ENCODE measurements at regions not wholly inside any gene's neighbourhood (a gene's known extent, or its start where the extent isn't known, plus 50 kb on each side); places are given as distances from the start of the nearest gene placed in this dataset.
A peak's percentile ranks its signal among the peaks of the same experiment; 100 is the strongest.

DNA sequence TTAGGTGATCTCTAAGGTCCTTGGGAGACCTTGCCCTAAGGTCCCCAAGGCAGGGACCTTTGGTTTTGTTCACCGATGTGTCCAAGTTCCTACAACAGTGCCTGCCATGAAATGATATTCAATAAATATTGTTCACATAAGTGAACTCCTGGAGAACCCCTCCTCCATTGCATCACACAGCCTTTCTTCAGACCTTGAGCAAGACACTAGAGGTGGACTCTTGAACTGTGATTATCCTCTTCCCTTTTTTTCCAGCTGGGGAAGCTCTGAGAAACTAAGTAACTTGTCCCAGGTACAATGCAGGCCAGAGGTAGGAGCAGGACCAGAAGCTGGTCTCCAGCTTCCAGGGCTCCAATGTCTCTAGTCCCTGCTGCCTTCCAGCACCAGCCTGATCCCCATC is 76.6 kb upstream of the LMO1 start:
- DNase-seq (ENCODE audit: low read depth in 2 of 2): no peak

- no peak for DNase-seq (ENCODE audit: low read depth in 2 of 2)
Measured at GRCh38 chr11:8339592-8340022, 75.9 kb upstream of the LMO1 start.

GRCh38 chr11:8338138-8338537 is 74.5 kb upstream of the LMO1 start:
- peak in 1 of 2 donors; percentile 14 for DNase-seq (ENCODE audit: low read depth in 2 of 2)

GRCh38 chr11:8337130-8337795 is 73.6 kb upstream of the LMO1 start:
- no peak for DNase-seq (ENCODE audit: low read depth in 2 of 2)

DNA sequence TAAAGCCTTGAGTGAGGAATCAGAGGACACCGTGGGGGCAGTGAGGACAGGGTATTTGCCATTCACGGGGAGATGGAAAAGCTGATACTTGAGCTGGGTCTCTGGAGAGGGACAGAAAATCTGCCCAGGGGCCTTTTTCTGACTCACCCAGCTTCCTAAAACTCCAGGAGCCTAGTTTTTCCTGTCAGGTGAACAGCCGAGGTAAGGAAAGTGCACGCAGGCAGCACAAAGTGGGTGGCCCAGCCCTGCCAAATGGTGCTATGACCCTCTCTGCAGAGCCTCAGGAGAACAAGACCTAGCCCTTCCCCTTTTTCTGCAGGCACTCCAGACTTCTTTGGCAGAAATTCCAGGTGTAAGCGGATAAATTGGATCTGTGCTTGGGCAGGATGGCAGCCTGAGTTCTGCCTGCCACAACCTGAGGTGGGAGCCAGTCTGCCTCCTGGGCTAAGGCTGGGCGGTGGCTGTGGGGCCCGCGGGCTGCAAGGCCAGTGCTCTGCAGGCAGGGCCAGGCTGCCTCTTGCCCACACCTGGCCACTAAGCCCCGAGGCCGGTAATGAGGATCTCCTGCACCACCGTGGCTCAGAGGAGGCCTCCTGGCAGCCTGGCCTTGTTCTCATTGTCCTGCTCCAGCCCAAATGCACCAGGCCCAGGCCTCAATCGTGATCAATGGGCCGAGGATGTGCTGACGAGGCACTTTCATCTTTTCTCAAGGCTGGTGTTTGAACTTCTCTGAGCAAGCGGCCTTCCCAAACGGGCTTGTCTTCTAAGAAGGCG is 72.9 kb upstream of the LMO1 start:
- DNase-seq (ENCODE audit: low read depth in 2 of 2): no peak

DNA sequence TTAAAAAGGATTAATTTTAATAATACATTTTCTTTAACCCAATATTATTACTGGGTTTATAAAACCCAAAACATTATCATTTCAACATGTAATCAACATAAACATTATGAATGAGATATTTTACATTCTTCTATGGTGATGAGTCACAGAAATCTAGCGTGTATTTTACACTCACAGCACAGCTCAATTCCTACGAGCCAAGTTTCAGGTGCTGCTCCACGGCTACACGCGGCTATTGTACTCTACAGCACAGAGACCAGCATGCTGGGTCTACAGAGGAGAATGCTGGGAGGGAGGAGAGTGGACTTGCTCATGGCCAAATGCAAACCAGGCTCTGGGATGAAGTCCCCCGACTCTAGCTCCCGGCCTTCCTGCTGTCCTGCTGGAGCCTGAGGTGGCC is 72.0 kb upstream of the LMO1 start:
- DNase-seq (ENCODE audit: low read depth in 2 of 2): no peak

DNA sequence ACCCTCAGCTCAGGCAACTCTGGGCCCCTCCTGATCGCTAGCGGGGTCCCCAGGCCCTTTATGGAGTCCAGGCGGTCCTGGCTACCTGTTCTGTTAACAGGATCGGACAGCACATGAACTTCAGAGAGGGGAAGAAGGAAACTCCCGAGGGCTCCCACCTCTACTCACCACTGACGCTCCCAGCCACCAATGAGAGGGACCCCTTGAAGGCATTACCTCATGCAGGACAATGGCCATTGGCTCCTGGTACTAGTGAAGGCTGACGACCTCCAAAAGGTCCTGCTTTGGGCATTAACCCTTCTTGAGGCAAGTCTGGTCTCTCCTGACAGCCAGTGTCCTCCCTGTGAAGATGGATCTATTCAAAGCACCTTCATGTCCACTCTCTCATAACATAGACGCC is 71.5 kb upstream of the LMO1 start:
- no peak for DNase-seq (ENCODE audit: low read depth in 2 of 2)

- no peak for DNase-seq (ENCODE audit: low read depth in 2 of 2)
Measured at GRCh38 chr11:8333811-8334401, 70.2 kb upstream of the LMO1 start.

- no peak for DNase-seq (ENCODE audit: low read depth in 2 of 2)
Measured at GRCh38 chr11:8333376-8333775, 69.7 kb upstream of the LMO1 start.

- no peak for DNase-seq (ENCODE audit: low read depth in 2 of 2)
Measured at GRCh38 chr11:8332891-8333290, 69.2 kb upstream of the LMO1 start.

DNA sequence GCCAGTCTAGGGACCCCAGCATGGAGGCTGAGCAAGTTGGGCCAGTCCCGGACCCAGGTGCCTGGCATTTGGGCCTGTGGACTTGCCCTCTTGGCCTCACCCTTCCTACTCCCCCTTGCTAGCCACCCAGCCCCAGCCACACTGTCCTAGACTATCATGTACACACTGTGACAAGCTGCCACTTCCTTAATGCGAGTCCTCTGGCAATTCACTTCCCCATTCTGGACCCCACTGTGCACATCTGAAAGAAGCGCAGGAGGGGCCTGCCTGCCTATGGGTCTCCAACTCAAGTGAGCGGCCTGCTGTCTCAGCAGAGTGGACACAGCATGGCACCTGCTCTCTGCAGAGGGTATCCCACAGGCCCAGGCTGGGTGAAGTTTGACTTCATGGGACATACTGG is 68.5 kb upstream of the LMO1 start:
- no peak for DNase-seq (ENCODE audit: low read depth in 2 of 2)

DNA sequence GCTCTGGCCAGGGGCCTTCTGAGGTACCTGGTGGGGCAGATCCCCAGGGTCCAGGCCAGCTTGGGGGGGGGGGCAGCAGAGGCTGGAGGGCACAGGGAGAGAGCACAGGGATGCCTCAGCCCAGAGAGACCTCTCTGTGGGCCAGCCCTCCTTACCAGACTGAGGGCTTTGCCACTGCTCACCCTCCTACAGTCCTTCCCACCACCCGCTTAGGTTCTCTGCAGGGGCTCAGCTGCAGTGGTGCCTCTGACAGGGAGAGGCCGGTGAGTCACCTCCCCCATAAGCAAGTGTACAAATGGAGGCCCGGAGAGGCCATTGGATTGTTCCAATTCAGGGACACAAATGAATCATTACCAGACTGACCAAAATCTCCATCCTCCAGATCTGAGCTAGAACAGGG is 68.1 kb upstream of the LMO1 start:
- no peak for DNase-seq (ENCODE audit: low read depth in 2 of 2)

DNA sequence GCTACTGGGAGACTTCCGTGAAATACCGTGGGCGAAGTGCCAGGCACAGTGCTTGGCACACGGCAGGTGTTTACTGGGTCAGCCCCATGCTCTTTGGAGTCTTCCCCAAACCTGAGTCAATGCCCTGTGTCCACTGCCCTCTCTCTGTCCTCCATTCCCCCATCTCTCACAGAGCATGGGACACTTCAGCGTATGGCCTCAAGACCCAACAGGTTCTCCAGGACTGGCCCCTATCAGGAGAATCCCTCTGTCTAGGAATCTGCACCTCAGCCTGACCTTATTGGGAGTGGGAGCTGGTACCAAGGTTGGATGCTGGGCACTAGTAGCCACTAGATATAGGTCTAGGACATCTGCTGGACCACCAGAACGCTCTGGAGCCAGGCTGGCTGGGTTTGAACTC is 67.2 kb upstream of the LMO1 start:
- DNase-seq (ENCODE audit: low read depth in 2 of 2): no peak

- no peak for DNase-seq (ENCODE audit: low read depth in 2 of 2)
Measured at GRCh38 chr11:8330404-8330803, 66.7 kb upstream of the LMO1 start.

- DNase-seq (ENCODE audit: low read depth in 2 of 2): no peak
Measured at GRCh38 chr11:8329847-8330361, 66.2 kb upstream of the LMO1 start.

- DNase-seq (ENCODE audit: low read depth in 2 of 2): no peak
Measured at GRCh38 chr11:8329336-8329735, 65.7 kb upstream of the LMO1 start.

DNA sequence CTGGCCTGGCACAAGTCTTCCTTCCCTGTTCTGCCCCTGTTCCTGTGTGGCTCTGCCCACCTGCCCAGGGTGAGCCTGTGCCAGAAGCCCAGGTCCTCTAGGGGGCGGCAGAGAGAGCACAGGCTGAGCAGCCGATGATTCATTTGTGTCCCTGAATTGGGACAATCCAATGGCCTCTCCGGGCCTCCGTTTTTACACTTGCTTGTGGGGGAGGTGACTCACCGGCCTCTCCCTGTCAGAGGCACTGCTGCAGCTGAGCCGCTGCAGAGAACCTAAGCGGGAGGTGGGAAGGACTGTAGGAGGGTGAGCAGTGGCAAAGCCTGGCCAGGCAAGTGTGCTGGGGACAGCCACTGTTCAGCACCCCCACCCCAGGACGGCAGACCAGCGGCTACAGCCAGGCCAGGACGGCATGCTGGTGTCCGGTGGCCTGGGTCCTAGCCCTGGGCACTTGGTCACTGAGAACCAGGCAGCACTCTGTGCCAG is 65.2 kb upstream of the LMO1 start:
- peak; percentile 75 to 78 for DNase-seq (ENCODE audit: low read depth in 2 of 2)

GRCh38 chr11:8328231-8328794 is 64.6 kb upstream of the LMO1 start:
- DNase-seq (ENCODE audit: low read depth in 2 of 2): no peak

DNA sequence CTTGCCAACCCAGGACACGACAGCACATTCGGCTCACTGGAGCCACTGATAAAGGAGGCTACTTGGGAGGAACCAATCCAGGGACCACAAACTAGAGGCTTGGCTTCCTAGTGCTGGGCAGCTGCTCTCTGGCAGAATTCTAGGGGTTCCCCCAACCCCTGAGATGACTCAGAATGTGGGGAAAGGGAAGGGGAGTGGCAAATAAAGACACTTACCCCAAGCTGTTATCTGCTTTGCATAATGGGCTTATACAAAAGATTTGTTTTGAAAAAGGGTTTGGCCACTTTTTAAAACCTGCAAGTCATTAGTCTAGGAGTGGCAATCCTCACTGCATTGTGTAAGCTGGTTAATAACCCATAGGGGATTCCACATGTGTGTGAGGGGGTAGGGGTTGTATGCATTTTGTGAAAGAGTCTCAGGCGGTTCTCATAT is 64.1 kb upstream of the LMO1 start:
- DNase-seq (ENCODE audit: low read depth in 2 of 2): no peak

DNA sequence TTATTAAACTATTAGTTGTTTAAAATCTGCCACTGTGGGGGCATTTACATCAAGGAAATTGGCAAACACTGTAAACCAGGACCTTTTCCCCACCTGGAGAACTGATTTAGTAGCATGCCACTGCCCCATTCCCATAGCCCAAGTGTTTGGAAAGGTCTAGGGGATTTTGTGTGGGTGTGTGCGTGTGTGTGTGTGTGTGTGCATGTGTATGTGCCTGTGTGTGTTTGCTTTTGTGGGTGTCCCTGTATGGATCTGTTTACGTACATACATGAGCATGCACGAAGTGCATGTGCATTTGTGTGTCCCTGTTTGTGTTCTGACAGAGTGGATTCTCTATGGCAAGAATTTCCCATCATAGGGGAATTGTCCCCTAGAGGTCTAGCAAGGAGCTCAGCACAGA is 62.7 kb upstream of the LMO1 start:
- DNase-seq (ENCODE audit: low read depth in 2 of 2): no peak

DNA sequence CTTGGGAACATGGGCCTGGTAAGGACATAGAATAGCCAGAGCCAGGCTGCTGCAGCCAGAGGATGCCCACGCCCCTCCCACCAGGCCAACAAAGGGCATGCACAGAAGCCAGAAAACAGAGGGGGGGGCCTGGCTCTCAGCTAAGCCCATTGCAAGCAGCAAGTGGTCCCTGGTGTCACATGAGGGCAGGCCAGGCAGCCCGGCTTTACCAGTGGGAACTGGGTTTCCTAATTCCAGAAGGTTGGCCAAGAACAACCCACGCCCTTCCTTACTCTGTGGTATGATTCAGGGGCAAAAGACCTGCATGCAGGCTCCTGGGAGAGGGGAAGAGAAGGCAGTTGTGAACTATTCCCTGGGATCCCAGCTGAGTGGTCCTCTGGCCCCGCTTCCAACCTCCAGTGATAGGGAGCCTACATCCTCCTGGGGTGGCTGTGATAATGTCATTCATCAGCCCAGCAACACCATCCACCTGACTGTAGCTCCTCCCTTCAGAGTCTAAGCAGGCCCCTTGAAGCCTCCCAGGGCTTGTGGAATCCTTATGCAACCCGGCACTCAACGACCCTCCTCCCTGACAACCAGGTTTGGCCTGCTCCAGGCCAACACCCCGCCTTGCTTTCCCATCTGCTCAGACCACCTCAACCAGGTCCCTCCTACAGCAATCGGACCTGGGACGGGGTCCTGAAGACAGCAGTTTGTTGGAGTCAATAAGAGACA is 62.1 kb upstream of the LMO1 start:
- DNase-seq (ENCODE audit: low read depth in 2 of 2): no peak

Measured in stimulated activated CD4-positive, alpha-beta T cell treated with anti-CD3 and anti-CD28 coated beads, Interleukin-15, amount 100 ng/mL, for 48 hours (primary cell).